Lower lobe of right lung (tissue), 2 donors: ENCODE measurements at regions not wholly inside any gene's neighbourhood (a gene's known extent, or its start where the extent isn't known, plus 50 kb on each side); places are given as distances from the start of the nearest gene placed in this dataset.

Experiments used
- ATAC-seq, 2 donors: fragments of 200-7000 bp; cut with Tn5 transposase; one replicate each; pipeline ENCODE4 v1.9.1; 2020 to 2022; ENCODE audit warnings: mild to moderate bottlenecking in 2 of 2, moderate library complexity in 2 of 2
- DNase-seq: peaks from one replicate; pipeline ENCODE4 v3.0.0-alpha.2; 2020
- H3K27ac ChIP-seq: fragments of 200-600 bp; one replicate; pipeline ENCODE4 v1.8.0; 2022
- H3K27me3 ChIP-seq: fragments of 200-600 bp; one replicate; pipeline ENCODE4 v1.8.0; 2022; ENCODE audit warnings: low read depth
- H3K36me3 ChIP-seq: fragments of 200-600 bp; one replicate; pipeline ENCODE4 v1.8.0; 2022; ENCODE audit warnings: mild to moderate bottlenecking
- H3K4me1 ChIP-seq: fragments of 200-600 bp; one replicate; pipeline ENCODE4 v1.8.0; 2022
- H3K4me3 ChIP-seq: fragments of 200-600 bp; one replicate; pipeline ENCODE4 v1.8.0; 2022; ENCODE audit warnings: mild to moderate bottlenecking
- H3K9me3 ChIP-seq: fragments of 200-600 bp; one replicate; pipeline ENCODE4 v1.8.0; 2022
- intact Hi-C: fragments of 100-400 bp; cut with DNase I; formaldehyde crosslinking; loops from one replicate; pipeline ENCODE4 v1.11.0; 2022
- TF ChIP-seq, protein P1 (sequence below): fragments of 200-600 bp; IDR thresholded peaks from one replicate; pipeline ENCODE4 v1.8.0; 2022; ENCODE audit warnings: antibody characterized with exemption, mild to moderate bottlenecking
- donor health status: DM: no; HTN: yes; CAD: no; lungs with severe emphysema.

DNA sequence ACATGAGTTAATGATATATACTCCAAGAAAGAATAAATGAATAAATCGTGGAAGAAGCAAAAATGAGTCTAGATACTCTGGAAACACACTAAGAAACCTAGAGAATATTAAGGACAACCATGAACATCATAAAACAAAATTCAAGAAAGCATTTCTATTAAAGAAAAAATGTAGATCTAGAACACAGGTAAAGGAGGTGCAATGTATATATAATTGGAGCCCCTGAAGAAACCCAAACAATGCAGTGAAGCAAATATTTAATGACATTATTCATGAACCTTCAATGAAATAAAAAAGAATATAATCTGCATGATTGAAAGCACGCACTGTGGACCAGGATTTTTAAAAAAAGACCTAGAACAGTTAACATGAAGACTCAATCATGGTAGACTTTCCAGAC lies 150.1 kb downstream of the ATPSCKMT start:
- ATAC-seq (no peak), DNase-seq (no peak)
- intact Hi-C loops: no loop called here
- Histone ChIP-seq H3K4me3 (no peak overlapping the region), H3K9me3 (no peaks in the 10 kb centered on the region), H3K27me3 (no peaks in the 10 kb centered on the region), H3K4me1 (no peaks in the 10 kb centered on the region), H3K36me3 (no peaks in the 10 kb centered on the region), H3K27ac (no peak overlapping the region)
- TF ChIP-seq, protein P1, sequence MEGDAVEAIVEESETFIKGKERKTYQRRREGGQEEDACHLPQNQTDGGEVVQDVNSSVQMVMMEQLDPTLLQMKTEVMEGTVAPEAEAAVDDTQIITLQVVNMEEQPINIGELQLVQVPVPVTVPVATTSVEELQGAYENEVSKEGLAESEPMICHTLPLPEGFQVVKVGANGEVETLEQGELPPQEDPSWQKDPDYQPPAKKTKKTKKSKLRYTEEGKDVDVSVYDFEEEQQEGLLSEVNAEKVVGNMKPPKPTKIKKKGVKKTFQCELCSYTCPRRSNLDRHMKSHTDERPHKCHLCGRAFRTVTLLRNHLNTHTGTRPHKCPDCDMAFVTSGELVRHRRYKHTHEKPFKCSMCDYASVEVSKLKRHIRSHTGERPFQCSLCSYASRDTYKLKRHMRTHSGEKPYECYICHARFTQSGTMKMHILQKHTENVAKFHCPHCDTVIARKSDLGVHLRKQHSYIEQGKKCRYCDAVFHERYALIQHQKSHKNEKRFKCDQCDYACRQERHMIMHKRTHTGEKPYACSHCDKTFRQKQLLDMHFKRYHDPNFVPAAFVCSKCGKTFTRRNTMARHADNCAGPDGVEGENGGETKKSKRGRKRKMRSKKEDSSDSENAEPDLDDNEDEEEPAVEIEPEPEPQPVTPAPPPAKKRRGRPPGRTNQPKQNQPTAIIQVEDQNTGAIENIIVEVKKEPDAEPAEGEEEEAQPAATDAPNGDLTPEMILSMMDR: no peak

DNA sequence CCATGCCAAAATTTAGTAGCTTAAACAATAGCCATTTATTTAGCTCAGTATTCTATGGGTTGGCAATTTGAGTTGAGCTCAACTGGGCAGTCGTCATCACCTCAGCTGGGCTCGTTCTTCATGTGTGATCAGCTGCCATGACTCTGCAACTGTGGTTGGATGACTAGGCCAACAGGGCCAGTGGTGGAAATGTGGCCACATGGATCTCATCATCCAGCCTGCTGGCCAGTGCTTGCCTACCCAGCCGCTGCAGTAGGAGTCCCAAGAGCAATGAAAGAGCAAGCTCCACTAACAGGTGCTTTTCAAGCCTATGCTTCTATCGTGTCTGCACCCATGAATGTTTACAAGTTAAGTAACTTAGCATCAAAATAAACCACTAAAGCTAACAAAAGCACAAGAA lies 158.0 kb downstream of the ATPSCKMT start:
- no peak for ATAC-seq
- Histone ChIP-seq H3K27ac (no peak overlapping the region), H3K4me3 (no peak overlapping the region), H3K27me3 (no peaks in the 10 kb centered on the region), H3K36me3 (no peaks in the 10 kb centered on the region), H3K9me3 (peaks cover 4% of the 10 kb centered on the region), H3K4me1 (no peaks in the 10 kb centered on the region)
- TF ChIP-seq, protein P1: no peak
- intact Hi-C loops: no loop called here
- no peak for DNase-seq

GRCh38 chr5:10090074-10090473 lies 159.6 kb downstream of the ATPSCKMT start:
- DNase-seq (no peak), ATAC-seq (no peak)
- intact Hi-C loops: no loop called here
- H3K27ac ChIP-seq: no peak overlapping the region
- H3K36me3 ChIP-seq: no peaks in the 10 kb centered on the region
- H3K4me3 ChIP-seq: no peak overlapping the region
- H3K9me3 ChIP-seq: peaks cover 4% of the 10 kb centered on the region
- no peaks in the 10 kb centered on the region for H3K27me3 ChIP-seq
- no peaks in the 10 kb centered on the region for H3K4me1 ChIP-seq
- TF ChIP-seq, protein P1: no peak

GRCh38 chr5:10085185-10085584 lies 164.5 kb downstream of the ATPSCKMT start:
- DNase-seq (no peak), ATAC-seq (no peak)
- intact Hi-C loops: no loop called here
- no peaks in the 10 kb centered on the region for H3K36me3 ChIP-seq
- no peaks in the 10 kb centered on the region for H3K4me1 ChIP-seq
- no peak overlapping the region for H3K4me3 ChIP-seq
- no peak overlapping the region for H3K27ac ChIP-seq
- no peaks in the 10 kb centered on the region for H3K9me3 ChIP-seq
- H3K27me3 ChIP-seq: no peaks in the 10 kb centered on the region
- TF ChIP-seq, protein P1: no peak

DNA sequence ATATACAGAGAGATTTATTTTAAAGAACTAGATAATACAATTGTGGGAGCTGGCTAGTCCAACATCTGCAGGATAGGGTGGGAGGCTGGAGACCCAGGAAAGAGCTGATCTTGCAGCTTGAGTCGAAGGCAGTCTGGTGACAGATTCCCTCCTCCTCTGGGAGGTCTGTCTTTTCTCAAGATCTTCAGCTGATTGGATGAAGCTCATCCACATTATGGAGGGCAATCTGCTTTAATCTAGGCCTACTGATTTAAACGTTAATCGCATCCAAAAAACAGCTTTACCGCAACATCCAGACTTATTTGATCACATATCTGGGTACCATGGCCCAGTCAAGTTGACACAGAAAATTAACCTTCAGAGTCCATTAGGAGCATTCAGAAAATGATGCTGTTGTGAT lies 168.1 kb downstream of the ATPSCKMT start:
- Histone ChIP-seq H3K36me3 (no peaks in the 10 kb centered on the region), H3K27ac (no peak overlapping the region), H3K4me3 (no peak overlapping the region), H3K27me3 (no peaks in the 10 kb centered on the region), H3K4me1 (no peaks in the 10 kb centered on the region), H3K9me3 (no peaks in the 10 kb centered on the region)
- ATAC-seq (no peak), DNase-seq (no peak)
- TF ChIP-seq, protein P1: no peak
- intact Hi-C loops: no loop called here
